K562 (cell line): ENCODE measurements at regions not wholly inside any gene's neighbourhood (a gene's known extent, or its start where the extent isn't known, plus 50 kb on each side); places are given as distances from the start of the nearest gene placed in this dataset.

Experiments
- ATAC-seq: fragments of 200-7000 bp; cut with Tn5 transposase; 3 replicates; pipeline ENCODE4 v1.9.1; 2020; ENCODE audit warnings: moderate library complexity
- BruUV-seq: library from RNA; stranded (reverse); fragments of 400-500 nt; replicated peaks from 2 replicates; lab custom pipeline; 2021; lab: Mats Ljungman, UMichigan
- CTCF ChIA-PET: fragments of 300-600 bp; formaldehyde crosslinking; extraction: SDS; loops from one replicate; lab custom pipeline; 2021; ENCODE audit warnings: low intra/inter-chr PET ratio; lab: Yijun Ruan, JAX
- POLR2A ChIA-PET: fragments of 300-600, 350-650 bp; sonication (Branson Sonifier 250); formaldehyde crosslinking; extraction: SDS; loops from one replicate; lab custom pipeline; 2021; ENCODE audit warnings: antibody characterized with exemption, inconsistent platforms; lab: Yijun Ruan, JAX
- DNase-seq, 4 experiments: peaks; one replicate each; pipeline versions ENCODE4 v3.0.0 to v3.0.0-alpha.2; 2011 to 2018; ENCODE audit warnings: low spot score in 3 of 4, mixed read lengths in 3 of 4; ENCODE audit errors: extremely low read depth in 1 of 4
- FAIRE-seq: peaks from 2 replicates; lab custom pipeline; 2011; peaks lifted over from hg19 to GRCh38; lab: Jason Lieb, UNC
- H2AFZ ChIP-seq: 2 replicates; pipeline ENCODE4 v1.6.0; 2011; ENCODE audit warnings: low read depth, low read length, control low read depth, inconsistent platforms
- H3K27ac ChIP-seq: fragments of 200-600 bp; 3 replicates; pipeline ENCODE4 v1.8.0; 2011; ENCODE audit warnings: low read depth, mild to moderate bottlenecking, control low read depth, inconsistent platforms, low read length, moderate library complexity, mixed read lengths; ENCODE audit errors: extremely low read depth
- H3K27me3 ChIP-seq, 2 experiments: fragments of 300-600 bp in 1 of 2; 2 replicates in 1 of 2; 3 replicates in 1 of 2; pipeline versions ENCODE4 v1.6.0 to v1.8.0; 2011; ENCODE audit warnings: inconsistent platforms in 2 of 2, low read length in 2 of 2, mild to moderate bottlenecking in 1 of 2, mixed read lengths in 1 of 2, moderate library complexity in 1 of 2; ENCODE audit not compliant: control insufficient read depth in 2 of 2, insufficient read depth in 2 of 2
- H3K36me3 ChIP-seq: fragments of 300-600 bp; 3 replicates; pipeline ENCODE4 v1.8.0; 2011; ENCODE audit warnings: mild to moderate bottlenecking, low read length, inconsistent platforms; ENCODE audit not compliant: control insufficient read depth, insufficient read depth
- H3K4me1 ChIP-seq, 2 experiments: fragments of 200-600 bp in 1 of 2; replicated peaks in 1 of 2; 2 replicates in 1 of 2; 3 replicates in 1 of 2; pipeline versions ENCODE4 v1.5.1 to v1.8.0; 2011; ENCODE audit warnings: inconsistent platforms in 2 of 2, low read length in 2 of 2, mild to moderate bottlenecking in 1 of 2, mixed read lengths in 1 of 2, moderate library complexity in 1 of 2; ENCODE audit not compliant: control insufficient read depth in 2 of 2, insufficient read depth in 2 of 2
- H3K4me2 ChIP-seq: 2 replicates; pipeline ENCODE4 v1.6.1; 2011; ENCODE audit warnings: low read length, control low read depth, inconsistent platforms, mixed read lengths; ENCODE audit not compliant: insufficient read depth
- H3K4me3 ChIP-seq: fragments of 200-600 bp; sonication (generic), shearing (Covaris generic); 2 replicates; pipeline ENCODE4 v1.5.1; 2016; ENCODE audit warnings: control low read depth, inconsistent platforms
- H3K79me2 ChIP-seq: fragments of 200-600 bp; 3 replicates; pipeline ENCODE4 v1.8.0; 2011; ENCODE audit warnings: low read length, inconsistent platforms; ENCODE audit not compliant: control insufficient read depth, insufficient read depth
- H3K9ac ChIP-seq, 2 experiments: 2 replicates each; pipeline versions ENCODE4 v1.6.0 to v1.6.1; 2011; ENCODE audit warnings: low read depth in 2 of 2, low read length in 2 of 2, control low read depth in 1 of 2, inconsistent platforms in 1 of 2, mild to moderate bottlenecking in 1 of 2, mixed read lengths in 1 of 2; ENCODE audit not compliant: insufficient read depth in 1 of 2
- H3K9me1 ChIP-seq: one replicate; pipeline ENCODE4 v1.6.0; 2011; ENCODE audit warnings: inconsistent platforms, mild to moderate bottlenecking, low read length, moderate library complexity; ENCODE audit not compliant: control insufficient read depth, insufficient read depth
- H3K9me3 ChIP-seq: replicated peaks from 2 replicates; pipeline ENCODE4 v1.5.1; 2011; ENCODE audit warnings: low read depth, low read length, inconsistent platforms; ENCODE audit not compliant: control insufficient read depth, insufficient read depth
- H4K20me1 ChIP-seq: replicated peaks from 2 replicates; pipeline ENCODE4 v1.6.1; 2011; ENCODE audit warnings: low read length, inconsistent platforms, mixed read lengths; ENCODE audit not compliant: control insufficient read depth, insufficient read depth
- ARHGAP35 ChIP-seq: fragments of 450-650 bp; IDR thresholded peaks from 2 replicates; pipeline ENCODE4 v1.6.1; 2018; ENCODE audit not compliant: partially characterized antibody
- ARID3B ChIP-seq: fragments of 250-450 bp; sonication (Bioruptor Pico); IDR thresholded peaks from 2 replicates; pipeline ENCODE4 v1.4.0; 2020; ENCODE audit warnings: borderline replicate concordance
- ESRRB ChIP-seq: fragments of 250-450 bp; sonication (Bioruptor Pico); IDR thresholded peaks from 2 replicates; pipeline ENCODE4 v1.5.0; 2020; ENCODE audit warnings: mild to moderate bottlenecking, moderate library complexity, borderline replicate concordance
- FOXJ3 ChIP-seq: sonication (generic); formaldehyde crosslinking; IDR thresholded peaks from 2 replicates; pipeline ENCODE4 v1.4.0; 2020; ENCODE audit warnings: mild to moderate bottlenecking, missing genetic modification reagents
- GABPB1 ChIP-seq: sonication (generic); formaldehyde crosslinking; IDR thresholded peaks from 2 replicates; pipeline ENCODE4 v1.8.0; 2022; ENCODE audit warnings: mild to moderate bottlenecking, missing genetic modification reagents
- JUNB ChIP-seq: fragments of 450-650 bp; formaldehyde crosslinking; conservative IDR thresholded peaks from 2 replicates; pipeline ENCODE4 v1.4.0; 2020; ENCODE audit warnings: mild to moderate bottlenecking
- NFE2L1 ChIP-seq: fragments of 450-650 bp; IDR thresholded peaks from 2 replicates; pipeline ENCODE4 v1.6.1; 2016; ENCODE audit warnings: missing genetic modification characterization, low read depth, mild to moderate bottlenecking, missing compliant biosample characterization, moderate library complexity, borderline replicate concordance
- PBX2 ChIP-seq, 2 experiments: IDR thresholded peaks in 1 of 2; conservative IDR thresholded peaks in 1 of 2; 2 replicates each; pipeline ENCODE4 v1.6.1; 2016; ENCODE audit warnings: low read depth in 2 of 2, mild to moderate bottlenecking in 1 of 2, missing compliant biosample characterization in 1 of 2, missing genetic modification characterization in 1 of 2, moderate library complexity in 1 of 2
- SUPT5H ChIP-seq: fragments of 450-650 bp; IDR thresholded peaks from 2 replicates; pipeline ENCODE4 v1.6.1; 2016
- TCF7L2 ChIP-seq: fragments of 150-350 bp; IDR thresholded peaks from 2 replicates; pipeline ENCODE4 v1.6.1; 2016; ENCODE audit warnings: low read depth, mild to moderate bottlenecking, low read length, moderate library complexity
- ZEB2 ChIP-seq: fragments of 450-650 bp; IDR thresholded peaks from 2 replicates; pipeline ENCODE4 v1.6.1; 2016
- ZFP91 ChIP-seq: sonication (generic); formaldehyde crosslinking; IDR thresholded peaks from 2 replicates; pipeline ENCODE4 v1.8.0; 2022; ENCODE audit warnings: mild to moderate bottlenecking, missing genetic modification reagents
- ZNF175 ChIP-seq: fragments of 200-800 bp; sonication (Bioruptor generic); IDR thresholded peaks from 2 replicates; pipeline ENCODE4 v1.6.1; 2016; ENCODE audit warnings: low read depth, mild to moderate bottlenecking, missing genetic modification characterization, missing compliant biosample characterization
- ZNF232 ChIP-seq: sonication (generic); formaldehyde crosslinking; IDR thresholded peaks from 2 replicates; pipeline ENCODE4 v1.8.0; 2022; ENCODE audit warnings: mild to moderate bottlenecking, missing genetic modification reagents
- ZNF41 ChIP-seq: fragments of 250-450 bp; sonication (Bioruptor Pico); conservative IDR thresholded peaks from 2 replicates; pipeline ENCODE4 v1.4.0; 2020; ENCODE audit warnings: mild to moderate bottlenecking
- ZNF551 ChIP-seq: fragments of 250-450 bp; sonication (Bioruptor Pico); IDR thresholded peaks from 2 replicates; pipeline ENCODE4 v1.5.0; 2021; ENCODE audit warnings: mild to moderate bottlenecking, moderate library complexity
- ZNF699 ChIP-seq: fragments of 250-450 bp; sonication (Bioruptor Pico); IDR thresholded peaks from 2 replicates; pipeline ENCODE4 v1.8.0; 2021; ENCODE audit warnings: mild to moderate bottlenecking, moderate library complexity; ENCODE audit not compliant: insufficient replicate concordance
- WGBS: fragments of 100-300 bp; shearing (Covaris generic); methylation state at CpG from one replicate; pipeline ENCODE4 v1.1.6; 2016; ENCODE audit warnings: low coverage, mixed read lengths; ENCODE audit not compliant: insufficient coverage; ENCODE audit errors: missing lambda C conversion rate; 5-methylcytosine and 5-hydroxymethylcytosine counted together
- in situ Hi-C: fragments of 300-500 bp; cut with MboI; formaldehyde crosslinking; loops from 4 replicates; pipeline ENCODE4 v1.15.0; 2018; ENCODE audit warnings: inconsistent platforms, mixed read lengths
- intact Hi-C: fragments of 100-400 bp; cut with micrococcal nuclease; formaldehyde crosslinking; loops from 2 replicates; pipeline ENCODE4 v1.14.2; 2022

- FAIRE-seq = no peak
These were observed 130.9 kb upstream of the AFDN start for GRCh38 chr6:167695831-167696230.

More at GRCh38 chr6:167695831-167696230, 130.9 kb upstream of the AFDN start:
- Histone ChIP-seq H4K20me1 (peaks cover 3% of the 10 kb centered on the region; the same call in 1 of the 2 replicates), H3K4me3 (no peak overlapping the region), H3K79me2 (no peaks in the 10 kb centered on the region)
- no peak for DNase-seq
- POLR2A ChIA-PET = interaction anchor here (0.6 kb wide), 1 partner anchor 8 kb away, joined by 3 read pairs; no protein-coding TSS in a partner anchor
- CTCF ChIA-PET = no interaction called here
- TF ChIP-seq NFE2L1 (tag) = no peak
- TF ChIP-seq ZEB2 = no peak
- TF ChIP-seq PBX2 (CRISPR knock-in tag; IDR thresholded peaks at IDR 0.05; ENCODE audit: low read depth) = no peak
- TF ChIP-seq PBX2 (tag; conservative IDR thresholded peaks at IDR 0.05; ENCODE audit: low read depth) = no peak
- TF ChIP-seq FOXJ3 (CRISPR knock-in tag) = no peak
- no peak for TF ChIP-seq ZNF175
- TF ChIP-seq ARID3B (CRISPR knock-in tag) = no peak
- TF ChIP-seq ARHGAP35 = no peak
- no peak for TF ChIP-seq ZNF232 (CRISPR knock-in tag)
- TF ChIP-seq TCF7L2 = no peak
- no peak for TF ChIP-seq ZFP91
- TF ChIP-seq ESRRB (CRISPR knock-in tag) = no peak
- no peak for TF ChIP-seq GABPB1 (CRISPR knock-in tag)
- TF ChIP-seq JUNB (CRISPR knock-in tag) = no peak
- no peak for TF ChIP-seq ZNF551
- no peak for TF ChIP-seq ZNF699 (CRISPR knock-in tag)
- TF ChIP-seq SUPT5H = no peak
- TF ChIP-seq ZNF41 = no peak
- TF ChIP-seq, all 486 proteins: peak for 0
- no peak overlapping the region for H3K9ac ChIP-seq
- H3K4me2 ChIP-seq = no peak overlapping the region
- no peaks in the 10 kb centered on the region for H3K36me3 ChIP-seq
- H3K27ac ChIP-seq = no peak overlapping the region
- no peaks in the 10 kb centered on the region for H3K9me3 ChIP-seq
- no peaks in the 10 kb centered on the region for H3K9me1 ChIP-seq
- intact Hi-C loops = no loop called here
- H3K27me3 ChIP-seq = peaks cover 38 to 50% of the 10 kb centered on the region in 2 experiments
- no peak for ATAC-seq
- H2AFZ ChIP-seq = no peak overlapping the region
- peaks cover 0 to 4% of the 10 kb centered on the region in 2 experiments; a peak in 2 of 5 replicates for H3K4me1 ChIP-seq
- in situ Hi-C loops = no loop called here
- no TSS peak for BruUV-seq
- WGBS = under 1% methylated on average over 13 of the region's 13 CpGs
